ENCODE measurements at regions not wholly inside any gene's neighbourhood (a gene's known extent, or its start where the extent isn't known, plus 50 kb on each side); places are given as distances from the start of the nearest gene placed in this dataset.
"Not testable (repeated sequence)": the region's sequence is repeated elsewhere in the genome, so short reads cannot be mapped to it uniquely, and the experiment has no call there.

GRCh38 chr15:96612917-96613316 lies 282.4 kb downstream of the NR2F2 start:
- H3K4me3 Mint-ChIP-seq = no peak overlapping the region
- DNase-seq (no peak), ATAC-seq (no peak)
- peaks cover 5% of the 10 kb centered on the region for H3K9me3 Mint-ChIP-seq (ENCODE audit: low read depth)
- CTCF ChIA-PET = no interaction called here
- H3K27ac Mint-ChIP-seq = no peak overlapping the region
- H3K4me1 Mint-ChIP-seq = no peaks in the 10 kb centered on the region
- H3K27me3 Mint-ChIP-seq = no peaks in the 10 kb centered on the region
- no peaks in the 10 kb centered on the region for H3K36me3 Mint-ChIP-seq

GRCh38 chr15:96619174-96619573 lies 288.7 kb downstream of the NR2F2 start:
- Mint-ChIP-seq H3K36me3 (no peaks in the 10 kb centered on the region), H3K27me3 (no peaks in the 10 kb centered on the region), H3K27ac (no peak overlapping the region), H3K9me3 (ENCODE audit: low read depth) (peaks cover 3% of the 10 kb centered on the region), H3K4me1 (no peaks in the 10 kb centered on the region), H3K4me3 (no peak overlapping the region)
- ATAC-seq (no peak), DNase-seq (no peak)
- CTCF ChIA-PET = no interaction called here

- H3K36me3 Mint-ChIP-seq = no peaks in the 10 kb centered on the region
- DNase-seq = no peak
- no peaks in the 10 kb centered on the region for H3K9me3 Mint-ChIP-seq (ENCODE audit: low read depth)
- H3K4me1 Mint-ChIP-seq = no peaks in the 10 kb centered on the region
- CTCF ChIA-PET = no interaction called here
- H3K27ac Mint-ChIP-seq = no peak overlapping the region
- H3K27me3 Mint-ChIP-seq = no peaks in the 10 kb centered on the region
- no peak overlapping the region for H3K4me3 Mint-ChIP-seq
- ATAC-seq = no peak
Measured at GRCh38 chr15:96622714-96623113, 292.2 kb downstream of the NR2F2 start.

GRCh38 chr15:96625256-96625655 lies 294.8 kb downstream of the NR2F2 start:
- no peaks in the 10 kb centered on the region for H3K4me1 Mint-ChIP-seq
- no peaks in the 10 kb centered on the region for H3K9me3 Mint-ChIP-seq (ENCODE audit: low read depth)
- H3K27ac Mint-ChIP-seq = no peak overlapping the region
- H3K27me3 Mint-ChIP-seq = no peaks in the 10 kb centered on the region
- CTCF ChIA-PET = no interaction called here
- no peak for DNase-seq
- H3K4me3 Mint-ChIP-seq = no peak overlapping the region
- ATAC-seq = no peak
- no peaks in the 10 kb centered on the region for H3K36me3 Mint-ChIP-seq

- H3K4me3 Mint-ChIP-seq = no peak overlapping the region
- CTCF ChIA-PET = no interaction called here
- H3K27ac Mint-ChIP-seq = no peak overlapping the region
- ATAC-seq = no peak
- no peaks in the 10 kb centered on the region for H3K27me3 Mint-ChIP-seq
- H3K4me1 Mint-ChIP-seq = no peaks in the 10 kb centered on the region
- H3K36me3 Mint-ChIP-seq = no peaks in the 10 kb centered on the region
- no peaks in the 10 kb centered on the region for H3K9me3 Mint-ChIP-seq (ENCODE audit: low read depth)
- no peak for DNase-seq
Measured at GRCh38 chr15:96627031-96627568, 296.6 kb downstream of the NR2F2 start.

- no peak overlapping the region for H3K27ac Mint-ChIP-seq
Measured at GRCh38 chr15:96629511-96629910, 299.0 kb downstream of the NR2F2 start.

GRCh38 chr15:96638793-96639192 lies 308.3 kb downstream of the NR2F2 start:
- no peak for DNase-seq
- H3K27ac Mint-ChIP-seq = no peak overlapping the region
- no peaks in the 10 kb centered on the region for H3K4me1 Mint-ChIP-seq
- CTCF ChIA-PET = no interaction called here
- peaks cover 3% of the 10 kb centered on the region for H3K9me3 Mint-ChIP-seq (ENCODE audit: low read depth)
- H3K36me3 Mint-ChIP-seq = no peaks in the 10 kb centered on the region
- H3K27me3 Mint-ChIP-seq = no peaks in the 10 kb centered on the region
- H3K4me3 Mint-ChIP-seq = no peak overlapping the region
- ATAC-seq = no peak

More at GRCh38 chr15:96629511-96629910, 299.0 kb downstream of the NR2F2 start:
- H3K4me3 Mint-ChIP-seq = no peak overlapping the region
- CTCF ChIA-PET = no interaction called here
- H3K27me3 Mint-ChIP-seq = no peaks in the 10 kb centered on the region
- DNase-seq (no peak), ATAC-seq (no peak)
- H3K4me1 Mint-ChIP-seq = no peaks in the 10 kb centered on the region
- no peaks in the 10 kb centered on the region for H3K36me3 Mint-ChIP-seq
- H3K9me3 Mint-ChIP-seq (ENCODE audit: low read depth) = peaks cover 4% of the 10 kb centered on the region

GRCh38 chr15:96645796-96646195 lies 315.3 kb downstream of the NR2F2 start:
- no peak for DNase-seq
- peaks cover 8% of the 10 kb centered on the region for H3K9me3 Mint-ChIP-seq (ENCODE audit: low read depth)
- H3K27me3 Mint-ChIP-seq = no peaks in the 10 kb centered on the region
- CTCF ChIA-PET = no interaction called here
- H3K4me1 Mint-ChIP-seq = no peaks in the 10 kb centered on the region
- no peaks in the 10 kb centered on the region for H3K36me3 Mint-ChIP-seq
- no peak overlapping the region for H3K4me3 Mint-ChIP-seq
- no peak overlapping the region for H3K27ac Mint-ChIP-seq
- ATAC-seq = no peak

GRCh38 chr15:96648866-96649265 lies 318.4 kb downstream of the NR2F2 start:
- no peaks in the 10 kb centered on the region for H3K27me3 Mint-ChIP-seq
- no peak for ATAC-seq
- H3K27ac Mint-ChIP-seq = no peak overlapping the region
- H3K36me3 Mint-ChIP-seq = no peaks in the 10 kb centered on the region
- CTCF ChIA-PET = no interaction called here
- H3K4me3 Mint-ChIP-seq = no peak overlapping the region
- no peaks in the 10 kb centered on the region for H3K4me1 Mint-ChIP-seq
- peaks cover 5% of the 10 kb centered on the region for H3K9me3 Mint-ChIP-seq (ENCODE audit: low read depth)
- no peak for DNase-seq

GRCh38 chr15:96657096-96657495 lies 326.6 kb downstream of the NR2F2 start:
- ATAC-seq (no peak), DNase-seq (no peak)
- H3K36me3 Mint-ChIP-seq = no peaks in the 10 kb centered on the region
- no peaks in the 10 kb centered on the region for H3K4me1 Mint-ChIP-seq
- H3K4me3 Mint-ChIP-seq = no peak overlapping the region
- no peak overlapping the region for H3K27ac Mint-ChIP-seq
- H3K9me3 Mint-ChIP-seq (ENCODE audit: low read depth) = peaks cover 2% of the 10 kb centered on the region
- no peaks in the 10 kb centered on the region for H3K27me3 Mint-ChIP-seq
- CTCF ChIA-PET = no interaction called here

- CTCF ChIA-PET; H3K4me1 Mint-ChIP-seq; H3K4me3 Mint-ChIP-seq; H3K9me3 Mint-ChIP-seq (ENCODE audit: low read depth); ATAC-seq; DNase-seq; H3K36me3 Mint-ChIP-seq; H3K27ac Mint-ChIP-seq; H3K27me3 Mint-ChIP-seq: not testable (repeated sequence)
Measured at GRCh38 chr15:96666979-96667378, 336.5 kb downstream of the NR2F2 start.

GRCh38 chr15:96670389-96670788 lies 339.9 kb downstream of the NR2F2 start:
- DNase-seq = no peak

GRCh38 chr15:96672629-96673028 lies 342.1 kb downstream of the NR2F2 start:
- Mint-ChIP-seq H3K4me3 (no peak overlapping the region), H3K27ac (no peak overlapping the region), H3K4me1 (no peaks in the 10 kb centered on the region), H3K9me3 (ENCODE audit: low read depth) (no peaks in the 10 kb centered on the region), H3K36me3 (no peaks in the 10 kb centered on the region), H3K27me3 (no peaks in the 10 kb centered on the region)
- CTCF ChIA-PET = no interaction called here
- no peak for ATAC-seq
- no peak for DNase-seq

More at GRCh38 chr15:96670389-96670788, 339.9 kb downstream of the NR2F2 start:
- no peak overlapping the region for H3K4me3 Mint-ChIP-seq
- H3K27me3 Mint-ChIP-seq = no peaks in the 10 kb centered on the region
- no peak for ATAC-seq
- no peaks in the 10 kb centered on the region for H3K4me1 Mint-ChIP-seq
- no peaks in the 10 kb centered on the region for H3K36me3 Mint-ChIP-seq
- no peak overlapping the region for H3K27ac Mint-ChIP-seq
- CTCF ChIA-PET = no interaction called here
- H3K9me3 Mint-ChIP-seq (ENCODE audit: low read depth) = no peaks in the 10 kb centered on the region

- no peaks in the 10 kb centered on the region for H3K4me1 Mint-ChIP-seq
- no peak overlapping the region for H3K27ac Mint-ChIP-seq
- CTCF ChIA-PET = no interaction called here
- no peak overlapping the region for H3K4me3 Mint-ChIP-seq
- DNase-seq (no peak), ATAC-seq (no peak)
- H3K27me3 Mint-ChIP-seq = no peaks in the 10 kb centered on the region
- no peaks in the 10 kb centered on the region for H3K36me3 Mint-ChIP-seq
- no peaks in the 10 kb centered on the region for H3K9me3 Mint-ChIP-seq (ENCODE audit: low read depth)
Measured at GRCh38 chr15:96678386-96678785, 347.9 kb downstream of the NR2F2 start.

Measured in activated CD8-positive, alpha-beta memory T cell treated with anti-CD3 and anti-CD28 coated beads, Interleukin-2, amount 10 ng/mL, durations not matched to agents 7 days and 5 days (primary cell).